ENCODE measurements at regions not wholly inside any gene's neighbourhood (a gene's known extent, or its start where the extent isn't known, plus 50 kb on each side); places are given as distances from the start of the nearest gene placed in this dataset.

DNA sequence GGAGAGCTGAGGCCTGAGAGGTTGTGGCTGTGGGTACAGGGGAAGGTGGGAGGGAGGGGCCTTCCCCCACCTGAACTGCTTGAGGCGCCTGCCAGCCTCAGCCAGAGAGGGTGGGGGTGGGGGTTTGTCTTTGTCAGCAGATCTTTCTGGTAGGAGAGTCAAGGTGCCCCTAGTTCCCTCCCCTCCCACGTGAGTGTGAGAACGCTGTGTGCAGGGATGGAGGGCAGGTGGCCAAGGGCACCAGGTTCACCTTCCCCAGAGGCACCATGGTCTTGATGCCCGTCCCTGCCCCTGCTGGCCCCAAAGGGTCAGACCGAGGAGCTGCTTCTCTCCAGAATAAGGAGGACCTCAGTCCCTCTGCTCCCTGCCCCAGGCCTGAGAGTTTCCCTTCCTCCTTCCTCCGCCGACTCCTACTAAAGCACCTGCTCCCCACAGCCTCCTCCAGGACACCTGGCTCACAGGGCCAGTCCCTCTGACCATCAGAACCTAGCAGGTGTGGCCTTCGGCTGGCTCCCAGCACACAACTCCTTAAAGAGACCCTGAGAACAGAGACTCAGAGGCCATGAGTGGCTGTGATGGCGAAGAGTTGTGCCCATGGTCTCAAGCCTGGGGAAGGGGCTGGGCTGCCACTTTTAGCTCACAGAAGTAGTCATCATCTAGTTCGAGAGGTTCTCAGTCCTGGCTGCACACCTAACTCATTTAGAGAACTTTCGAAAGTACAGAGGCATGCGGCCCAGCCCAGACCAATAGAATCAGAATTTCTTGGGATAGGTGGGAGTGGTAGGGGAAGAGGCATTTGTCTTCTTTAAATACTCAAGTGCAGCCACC, 113.2 kb upstream of the LHX1 start:
- no peak for DNase-seq
- no peaks in the 10 kb centered on the region for H3K36me3 Mint-ChIP-seq (ENCODE audit: low read depth)
- no peak overlapping the region for H3K27ac Mint-ChIP-seq
- no peaks in the 10 kb centered on the region for H3K4me1 Mint-ChIP-seq (ENCODE audit: low read depth)
- H3K9me3 Mint-ChIP-seq: no peaks in the 10 kb centered on the region
- peaks cover 73% of the 10 kb centered on the region for H3K27me3 Mint-ChIP-seq
- H3K4me3 Mint-ChIP-seq: no peak overlapping the region

DNA sequence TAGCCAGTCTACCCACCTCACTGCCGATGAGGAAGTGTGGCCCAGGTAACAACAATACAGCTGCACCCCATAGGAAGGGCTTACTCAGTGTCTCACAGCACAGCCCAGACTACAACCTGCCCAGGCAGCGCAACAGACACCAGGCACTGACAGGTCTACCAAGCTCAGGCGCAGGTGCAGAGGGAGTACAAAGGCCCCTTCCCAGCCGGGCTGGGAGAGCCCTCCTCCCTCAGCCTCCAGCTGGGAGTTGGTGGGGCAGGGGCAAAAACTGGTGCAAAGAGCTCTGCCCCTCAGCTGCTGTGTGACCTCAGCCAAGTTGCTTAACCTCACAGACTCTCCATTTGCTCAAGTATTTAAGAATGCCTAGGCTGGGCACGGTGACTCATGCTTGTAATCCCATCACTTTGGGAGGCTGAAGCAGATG, 112.6 kb upstream of the LHX1 start:
- no peak for DNase-seq
- no peaks in the 10 kb centered on the region for H3K9me3 Mint-ChIP-seq
- H3K4me1 Mint-ChIP-seq (ENCODE audit: low read depth): no peaks in the 10 kb centered on the region
- no peaks in the 10 kb centered on the region for H3K36me3 Mint-ChIP-seq (ENCODE audit: low read depth)
- no peak overlapping the region for H3K27ac Mint-ChIP-seq
- no peak overlapping the region for H3K4me3 Mint-ChIP-seq
- H3K27me3 Mint-ChIP-seq: peaks cover 75% of the 10 kb centered on the region

DNA sequence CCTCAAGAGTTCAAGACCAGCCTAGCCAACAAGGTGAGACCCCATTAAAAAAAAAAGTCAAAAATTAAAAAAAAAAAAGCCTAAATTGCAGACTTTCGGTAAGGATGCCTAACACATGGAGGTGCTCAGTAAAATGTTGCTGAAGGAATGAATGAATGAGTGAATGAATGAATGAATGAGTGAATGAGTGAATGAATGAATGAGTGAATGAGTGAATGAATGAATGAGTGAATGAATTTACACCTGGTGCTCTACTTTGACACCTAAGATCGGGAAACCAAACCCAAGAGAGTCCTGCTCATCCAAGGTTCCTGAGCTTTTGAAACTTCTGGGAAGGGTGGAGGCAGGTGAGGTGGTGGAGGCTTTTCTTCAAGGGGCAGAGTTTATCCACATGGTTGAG, 112.2 kb upstream of the LHX1 start:
- DNase-seq: no peak
- no peak overlapping the region for H3K4me3 Mint-ChIP-seq
- peaks cover 75% of the 10 kb centered on the region for H3K27me3 Mint-ChIP-seq
- no peak overlapping the region for H3K27ac Mint-ChIP-seq
- H3K4me1 Mint-ChIP-seq (ENCODE audit: low read depth): no peaks in the 10 kb centered on the region
- no peaks in the 10 kb centered on the region for H3K36me3 Mint-ChIP-seq (ENCODE audit: low read depth)
- no peaks in the 10 kb centered on the region for H3K9me3 Mint-ChIP-seq

DNA sequence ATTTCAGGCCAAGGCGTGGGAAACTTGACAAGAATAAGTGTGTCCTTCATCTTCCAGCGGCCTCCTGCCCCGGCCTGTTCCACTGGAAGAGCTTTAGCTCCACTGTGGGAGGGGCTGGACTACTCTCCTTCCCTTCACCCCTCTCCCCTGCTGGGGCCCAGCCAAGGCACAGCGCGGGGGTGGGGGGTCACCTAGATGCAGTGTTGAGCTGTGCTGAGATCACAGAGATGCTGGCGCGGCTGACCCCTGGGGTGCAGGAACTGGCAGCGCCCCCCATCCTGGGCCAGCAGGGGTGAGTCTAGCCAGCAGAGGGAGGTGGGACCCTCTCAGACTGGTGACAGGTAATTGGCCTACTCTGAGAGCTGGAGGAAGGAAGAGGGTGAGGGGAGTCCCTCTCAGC, 111.8 kb upstream of the LHX1 start:
- peaks cover 74% of the 10 kb centered on the region for H3K27me3 Mint-ChIP-seq
- no peaks in the 10 kb centered on the region for H3K36me3 Mint-ChIP-seq (ENCODE audit: low read depth)
- no peak overlapping the region for H3K4me3 Mint-ChIP-seq
- no peaks in the 10 kb centered on the region for H3K9me3 Mint-ChIP-seq
- H3K27ac Mint-ChIP-seq: no peak overlapping the region
- no peak for DNase-seq
- no peaks in the 10 kb centered on the region for H3K4me1 Mint-ChIP-seq (ENCODE audit: low read depth)

DNA sequence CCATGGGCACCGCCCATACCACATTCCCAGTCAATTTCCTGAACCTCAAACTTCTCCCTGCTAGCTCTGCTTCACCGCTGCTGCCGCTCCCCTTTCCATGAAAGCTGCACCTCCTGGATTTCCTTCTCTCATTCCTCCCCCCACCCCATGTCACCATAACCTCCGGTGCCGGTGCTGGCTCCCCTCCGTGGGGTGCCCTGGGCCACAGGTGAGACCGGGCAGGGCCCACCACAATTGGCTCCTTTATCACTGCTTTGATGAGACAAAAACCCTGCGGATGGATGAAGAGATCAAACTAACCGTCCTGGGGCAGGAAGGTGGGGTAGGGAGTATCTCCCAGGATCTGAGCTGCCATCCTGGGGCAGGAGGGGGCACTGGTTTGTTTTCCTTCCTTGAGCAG, 111.3 kb upstream of the LHX1 start:
- Mint-ChIP-seq H3K4me1 (ENCODE audit: low read depth) (no peaks in the 10 kb centered on the region), H3K9me3 (no peaks in the 10 kb centered on the region), H3K27me3 (peaks cover 70% of the 10 kb centered on the region), H3K36me3 (ENCODE audit: low read depth) (no peaks in the 10 kb centered on the region), H3K4me3 (no peak overlapping the region), H3K27ac (no peak overlapping the region)
- no peak for DNase-seq

DNA sequence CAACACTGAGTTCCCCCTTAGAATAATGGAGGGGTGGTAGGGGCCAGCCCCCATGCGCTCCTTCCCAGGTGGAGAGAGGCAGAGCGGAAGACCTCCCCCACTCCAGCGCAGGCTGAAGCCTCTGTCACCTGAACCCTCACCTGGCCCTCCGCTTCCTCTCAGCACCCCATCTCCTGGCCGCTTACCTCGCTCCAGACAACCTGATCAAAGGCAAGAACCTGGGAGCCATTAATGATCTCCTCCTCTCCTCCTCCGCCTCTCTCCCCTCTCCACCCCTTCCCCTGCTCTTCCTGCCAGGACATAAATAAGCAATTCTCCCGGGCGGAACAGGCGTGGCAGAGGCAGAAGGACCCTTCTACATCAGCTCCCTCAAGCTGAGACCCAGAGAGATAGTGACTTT, 110.2 kb upstream of the LHX1 start:
- Mint-ChIP-seq H3K36me3 (ENCODE audit: low read depth) (no peaks in the 10 kb centered on the region), H3K9me3 (no peaks in the 10 kb centered on the region), H3K4me1 (ENCODE audit: low read depth) (no peaks in the 10 kb centered on the region), H3K27ac (no peak overlapping the region), H3K27me3 (peaks cover 59% of the 10 kb centered on the region), H3K4me3 (no peak overlapping the region)
- no peak for DNase-seq

DNA sequence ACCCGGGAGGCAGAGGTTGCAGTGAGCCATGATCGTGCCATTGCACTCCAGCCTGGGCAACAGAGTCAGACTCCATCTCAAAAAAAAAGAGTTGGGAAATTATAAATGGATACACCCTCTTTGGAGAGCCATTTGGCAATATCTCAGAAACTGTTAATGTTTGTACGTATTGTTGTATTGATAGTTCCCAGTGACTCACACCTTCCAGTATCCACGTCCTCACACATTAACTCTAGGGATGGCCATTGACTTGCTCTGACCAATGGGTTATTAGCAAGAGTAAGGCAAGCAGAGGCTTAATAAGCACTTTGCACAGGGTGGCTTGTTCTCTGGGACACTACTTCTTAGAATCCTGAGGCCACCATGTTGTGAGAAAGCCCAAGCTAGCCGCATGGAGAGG, 107.6 kb upstream of the LHX1 start:
- no peaks in the 10 kb centered on the region for H3K4me1 Mint-ChIP-seq (ENCODE audit: low read depth)
- H3K4me3 Mint-ChIP-seq: no peak overlapping the region
- H3K27me3 Mint-ChIP-seq: peaks cover 41% of the 10 kb centered on the region
- H3K27ac Mint-ChIP-seq: no peak overlapping the region
- DNase-seq: no peak
- no peaks in the 10 kb centered on the region for H3K36me3 Mint-ChIP-seq (ENCODE audit: low read depth)
- H3K9me3 Mint-ChIP-seq: no peaks in the 10 kb centered on the region

DNA sequence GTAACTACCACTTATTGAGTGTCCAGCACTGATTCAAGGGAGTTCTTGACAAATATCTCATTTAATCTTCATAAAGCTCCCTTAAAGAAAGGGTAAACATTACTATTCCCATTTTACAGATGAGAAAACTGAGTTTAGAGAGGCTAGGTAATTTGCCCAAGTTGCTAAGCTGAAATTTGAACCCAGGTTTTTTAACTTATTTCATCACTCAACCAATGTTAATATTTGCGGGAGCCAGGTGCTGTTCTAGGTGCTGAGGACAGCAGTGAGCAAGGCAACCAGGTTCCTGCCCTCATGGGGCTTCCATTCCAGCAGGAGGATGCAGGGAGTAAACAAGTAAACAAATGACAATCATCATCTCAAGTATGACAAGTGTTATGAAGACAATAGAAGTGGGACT, 104.0 kb upstream of the LHX1 start:
- H3K4me3 Mint-ChIP-seq: no peak overlapping the region
- no peak for DNase-seq
- no peaks in the 10 kb centered on the region for H3K9me3 Mint-ChIP-seq
- H3K4me1 Mint-ChIP-seq (ENCODE audit: low read depth): no peaks in the 10 kb centered on the region
- no peaks in the 10 kb centered on the region for H3K36me3 Mint-ChIP-seq (ENCODE audit: low read depth)
- H3K27ac Mint-ChIP-seq: no peak overlapping the region
- H3K27me3 Mint-ChIP-seq: peaks cover 14% of the 10 kb centered on the region

DNA sequence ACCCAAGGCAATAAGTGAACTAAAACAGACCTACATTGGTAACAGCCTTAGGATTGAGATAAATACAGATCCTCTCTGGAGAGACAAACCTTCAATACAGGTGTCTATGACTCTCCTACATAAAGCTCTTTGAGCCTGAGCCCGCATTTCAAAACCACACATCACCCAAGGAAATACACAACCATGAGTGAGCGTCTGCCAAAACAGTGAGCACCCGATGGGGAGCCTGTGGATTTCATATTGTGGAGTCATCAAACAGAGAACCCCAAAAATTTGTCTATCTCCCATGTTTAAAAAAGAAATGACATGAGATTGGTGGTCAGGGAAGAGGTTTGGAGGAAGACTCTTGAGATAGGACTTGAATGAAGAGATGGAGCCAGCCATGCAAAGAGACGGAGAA, 102.2 kb upstream of the LHX1 start:
- no peaks in the 10 kb centered on the region for H3K36me3 Mint-ChIP-seq (ENCODE audit: low read depth)
- peaks cover 7% of the 10 kb centered on the region for H3K27me3 Mint-ChIP-seq
- no peak for DNase-seq
- no peak overlapping the region for H3K4me3 Mint-ChIP-seq
- H3K4me1 Mint-ChIP-seq (ENCODE audit: low read depth): no peaks in the 10 kb centered on the region
- no peaks in the 10 kb centered on the region for H3K9me3 Mint-ChIP-seq
- no peak overlapping the region for H3K27ac Mint-ChIP-seq

DNA sequence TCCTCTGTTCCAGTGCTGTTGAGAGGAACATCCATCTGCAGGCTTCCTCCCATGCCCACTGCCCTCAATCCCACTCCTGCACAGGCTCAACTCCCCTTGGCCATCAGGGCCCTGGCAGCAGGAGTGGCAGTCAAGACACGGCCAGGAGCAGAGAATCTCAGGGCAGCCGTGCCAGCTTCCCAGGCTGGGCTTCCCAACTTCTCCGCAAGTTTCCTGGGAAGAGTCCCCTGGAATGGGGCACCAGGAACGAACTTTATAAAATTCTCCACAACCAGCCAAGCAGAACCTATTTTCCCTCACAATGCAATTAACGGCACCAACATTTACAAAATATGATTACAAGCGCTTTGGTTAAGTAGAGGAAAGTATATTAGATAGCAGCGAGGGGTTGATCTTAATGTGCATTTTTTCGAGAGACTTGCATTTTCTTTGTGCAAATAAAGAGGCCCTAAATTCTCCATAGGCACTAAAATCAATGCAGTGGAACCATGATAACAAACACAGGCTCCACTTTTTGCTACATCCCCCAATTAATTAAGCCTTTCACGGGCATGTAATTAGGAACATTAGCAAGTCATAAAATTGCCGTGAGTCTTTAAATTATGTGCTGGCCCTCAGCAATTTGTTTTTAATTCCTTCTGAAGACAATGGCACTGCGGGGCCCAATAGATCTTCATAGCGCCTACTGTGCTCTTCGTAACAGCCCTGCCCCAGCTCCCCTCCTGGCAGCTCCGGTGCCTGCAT, 99.9 kb upstream of the LHX1 start:
- Mint-ChIP-seq H3K27me3 (peaks cover 19% of the 10 kb centered on the region), H3K36me3 (ENCODE audit: low read depth) (no peaks in the 10 kb centered on the region), H3K9me3 (no peaks in the 10 kb centered on the region), H3K4me3 (no peak overlapping the region), H3K4me1 (ENCODE audit: low read depth) (no peaks in the 10 kb centered on the region), H3K27ac (no peak overlapping the region)
- DNase-seq: no peak

DNA sequence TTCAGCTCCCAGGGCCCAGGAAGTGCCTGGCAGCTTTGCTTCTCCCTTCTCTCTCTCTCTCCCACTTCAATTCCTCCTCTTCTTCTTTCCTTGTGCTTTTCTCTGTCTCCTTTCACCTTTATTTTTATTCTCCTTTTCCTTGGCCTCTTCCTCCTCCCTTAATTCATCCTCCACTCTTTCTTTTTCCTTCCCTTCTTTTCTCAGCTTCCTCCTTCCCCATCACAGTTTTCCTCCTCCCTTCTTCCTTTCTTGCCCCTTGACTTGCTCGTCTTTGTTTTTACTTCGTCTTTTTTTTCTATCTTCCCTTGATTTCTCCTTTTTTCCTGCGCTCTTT, 99.4 kb upstream of the LHX1 start:
- Mint-ChIP-seq H3K9me3 (no peaks in the 10 kb centered on the region), H3K36me3 (ENCODE audit: low read depth) (no peaks in the 10 kb centered on the region), H3K4me3 (no peak overlapping the region), H3K27ac (no peak overlapping the region), H3K4me1 (ENCODE audit: low read depth) (no peaks in the 10 kb centered on the region), H3K27me3 (peaks cover 25% of the 10 kb centered on the region)
- no peak for DNase-seq

DNA sequence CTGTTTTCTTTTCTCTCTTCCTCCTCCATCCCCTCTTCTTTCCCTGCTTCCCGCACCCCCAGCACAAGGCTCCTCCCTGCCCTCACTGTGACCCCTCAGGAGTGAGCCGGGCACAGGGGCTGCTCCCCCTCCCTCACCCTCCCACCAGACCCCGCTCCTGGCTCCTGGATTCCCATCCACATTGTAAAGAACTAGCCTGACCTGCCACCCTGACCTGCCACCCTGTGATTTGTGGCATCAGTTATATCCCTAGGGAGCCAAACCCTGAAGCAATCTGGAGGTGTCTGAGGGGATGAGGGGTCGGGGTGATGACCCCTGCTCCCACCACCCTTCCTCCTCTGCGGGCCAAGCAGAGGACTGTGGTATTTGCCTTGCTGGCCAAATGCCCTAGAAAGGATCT, 98.0 kb upstream of the LHX1 start:
- Mint-ChIP-seq H3K4me3 (no peak overlapping the region), H3K36me3 (ENCODE audit: low read depth) (no peaks in the 10 kb centered on the region), H3K9me3 (no peaks in the 10 kb centered on the region), H3K27me3 (peaks cover 31% of the 10 kb centered on the region), H3K27ac (no peak overlapping the region), H3K4me1 (ENCODE audit: low read depth) (peaks cover 7% of the 10 kb centered on the region)
- no peak for DNase-seq

DNA sequence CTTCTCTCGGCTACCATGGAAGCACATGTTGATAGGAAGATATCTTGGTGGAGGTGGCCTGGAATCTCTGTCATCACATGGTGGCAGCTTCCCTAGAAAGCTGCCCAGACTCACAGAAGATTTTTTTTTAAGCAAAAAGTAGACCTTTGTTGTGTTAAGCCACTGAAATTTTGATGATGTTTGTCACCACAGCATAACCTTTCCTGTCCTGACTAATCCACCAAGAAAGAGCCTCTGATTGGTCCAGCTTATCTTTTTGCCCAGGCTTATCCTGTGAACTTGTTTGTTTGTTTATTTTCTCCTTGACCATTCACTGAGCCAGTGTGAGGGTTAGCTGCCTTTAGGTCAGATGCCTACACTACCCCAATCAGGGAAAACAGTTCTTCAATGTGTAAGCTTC, 96.5 kb upstream of the LHX1 start:
- Mint-ChIP-seq H3K4me1 (ENCODE audit: low read depth) (peaks cover 11% of the 10 kb centered on the region), H3K27me3 (peaks cover 40% of the 10 kb centered on the region), H3K27ac (no peak overlapping the region), H3K36me3 (ENCODE audit: low read depth) (no peaks in the 10 kb centered on the region), H3K4me3 (no peak overlapping the region), H3K9me3 (no peaks in the 10 kb centered on the region)
- no peak for DNase-seq

DNA sequence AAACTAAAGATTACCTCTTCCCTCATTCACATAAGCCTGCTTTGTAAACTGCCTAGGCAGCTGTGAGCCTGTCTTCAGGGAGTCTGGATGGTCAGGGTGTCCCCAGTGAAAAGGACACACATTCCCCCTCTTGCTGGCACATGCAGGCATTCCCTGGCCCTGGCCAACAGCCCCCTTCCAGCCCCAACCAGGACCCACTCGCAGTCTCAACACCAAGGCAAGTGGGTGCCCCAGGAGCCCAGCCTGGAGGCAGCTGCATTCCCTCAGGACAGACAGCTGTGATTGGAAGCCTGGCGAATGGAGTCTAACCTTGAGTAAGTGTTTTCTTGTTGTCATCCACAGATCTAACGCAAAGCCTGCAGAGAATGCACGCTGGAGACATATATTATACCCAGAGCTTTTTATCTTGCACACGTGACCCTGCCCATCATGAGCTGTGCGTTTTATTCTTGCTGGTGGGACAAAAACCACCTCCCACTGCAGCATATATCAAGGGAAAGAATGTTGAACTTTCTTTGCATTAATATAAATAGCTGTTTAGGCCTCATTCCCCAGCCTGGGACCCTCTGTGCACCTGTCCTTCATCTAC, 95.0 kb upstream of the LHX1 start:
- peaks cover 39% of the 10 kb centered on the region for H3K27me3 Mint-ChIP-seq
- no peaks in the 10 kb centered on the region for H3K9me3 Mint-ChIP-seq
- H3K4me3 Mint-ChIP-seq: no peak overlapping the region
- no peak overlapping the region for H3K27ac Mint-ChIP-seq
- H3K4me1 Mint-ChIP-seq (ENCODE audit: low read depth): peaks cover 11% of the 10 kb centered on the region
- no peaks in the 10 kb centered on the region for H3K36me3 Mint-ChIP-seq (ENCODE audit: low read depth)
- DNase-seq: no peak

DNA sequence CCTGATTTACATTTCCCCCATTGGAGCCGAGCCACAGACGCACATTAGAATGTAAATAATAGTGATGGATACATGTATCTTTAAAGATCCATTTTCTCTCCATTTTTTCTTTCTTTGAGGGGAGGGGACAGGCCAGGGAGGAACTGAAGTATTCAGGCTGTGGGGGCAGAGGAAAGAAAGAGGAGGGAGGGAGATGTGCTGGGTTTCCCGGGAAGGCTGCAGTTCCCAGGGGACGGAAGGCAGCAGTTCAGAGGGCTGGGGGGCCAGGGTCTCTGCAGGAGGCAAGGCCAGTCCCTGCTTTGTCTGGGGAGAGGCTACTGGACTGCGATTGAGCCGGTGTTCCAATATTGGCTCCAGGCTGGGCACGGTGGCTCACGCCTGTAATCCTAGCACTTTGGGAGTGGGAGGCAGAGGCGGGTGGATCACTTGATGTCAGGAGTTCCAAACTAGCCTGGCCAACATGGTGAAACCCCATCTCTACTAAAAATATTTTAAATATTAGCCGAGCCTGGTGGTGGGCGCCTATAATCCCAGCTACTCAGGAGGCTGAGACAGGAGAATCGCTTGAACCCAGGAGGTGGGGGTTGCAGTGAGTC, 94.2 kb upstream of the LHX1 start:
- peaks cover 39% of the 10 kb centered on the region for H3K27me3 Mint-ChIP-seq
- H3K9me3 Mint-ChIP-seq: no peaks in the 10 kb centered on the region
- no peak overlapping the region for H3K4me3 Mint-ChIP-seq
- H3K27ac Mint-ChIP-seq: no peak overlapping the region
- no peaks in the 10 kb centered on the region for H3K36me3 Mint-ChIP-seq (ENCODE audit: low read depth)
- H3K4me1 Mint-ChIP-seq (ENCODE audit: low read depth): peaks cover 11% of the 10 kb centered on the region
- DNase-seq: no peak
